ENCODE measurements at regions not wholly inside any gene's neighbourhood (a gene's known extent, or its start where the extent isn't known, plus 50 kb on each side); places are given as distances from the start of the nearest gene placed in this dataset.

- H3K4me3 ChIP-seq (ENCODE audit: insufficient read depth, low read depth, low read length): no peak overlapping the region
- H3K27me3 ChIP-seq (ENCODE audit: control insufficient read depth, insufficient read depth, low read length): no peaks in the 10 kb centered on the region
- H3K36me3 ChIP-seq (replicated peaks; ENCODE audit: control insufficient read depth, insufficient read depth, low read length): no peaks in the 10 kb centered on the region
- DNase-seq: no peak
These were observed 74.4 kb upstream of the SYT1 start for GRCh38 chr12:78790148-78790547.

- Histone ChIP-seq H3K36me3 (replicated peaks; ENCODE audit: control insufficient read depth, insufficient read depth, low read length) (no peaks in the 10 kb centered on the region), H3K4me3 (ENCODE audit: insufficient read depth, low read depth, low read length) (no peak overlapping the region), H3K27me3 (ENCODE audit: control insufficient read depth, insufficient read depth, low read length) (no peaks in the 10 kb centered on the region)
- no peak for DNase-seq
These were observed 72.4 kb upstream of the SYT1 start for GRCh38 chr12:78792052-78792698.

GRCh38 chr12:78793491-78793890, 71.1 kb upstream of the SYT1 start:
- no peak overlapping the region for H3K4me3 ChIP-seq (ENCODE audit: insufficient read depth, low read depth, low read length)
- no peaks in the 10 kb centered on the region for H3K36me3 ChIP-seq (replicated peaks; ENCODE audit: control insufficient read depth, insufficient read depth, low read length)
- no peaks in the 10 kb centered on the region for H3K27me3 ChIP-seq (ENCODE audit: control insufficient read depth, insufficient read depth, low read length)
- no peak for DNase-seq

GRCh38 chr12:78793982-78794381, 70.6 kb upstream of the SYT1 start:
- no peak for DNase-seq
- Histone ChIP-seq H3K36me3 (replicated peaks; ENCODE audit: control insufficient read depth, insufficient read depth, low read length) (no peaks in the 10 kb centered on the region), H3K27me3 (ENCODE audit: control insufficient read depth, insufficient read depth, low read length) (no peaks in the 10 kb centered on the region), H3K4me3 (ENCODE audit: insufficient read depth, low read depth, low read length) (no peak overlapping the region)

GRCh38 chr12:78795934-78796445, 68.6 kb upstream of the SYT1 start:
- Histone ChIP-seq H3K36me3 (replicated peaks; ENCODE audit: control insufficient read depth, insufficient read depth, low read length) (no peaks in the 10 kb centered on the region), H3K27me3 (ENCODE audit: control insufficient read depth, insufficient read depth, low read length) (no peaks in the 10 kb centered on the region), H3K4me3 (ENCODE audit: insufficient read depth, low read depth, low read length) (no peak overlapping the region)
- DNase-seq: no peak

- H3K27me3 ChIP-seq (ENCODE audit: control insufficient read depth, insufficient read depth, low read length): no peaks in the 10 kb centered on the region
- no peak for DNase-seq
- no peak overlapping the region for H3K4me3 ChIP-seq (ENCODE audit: insufficient read depth, low read depth, low read length)
- H3K36me3 ChIP-seq (replicated peaks; ENCODE audit: control insufficient read depth, insufficient read depth, low read length): no peaks in the 10 kb centered on the region
These were observed 67.2 kb upstream of the SYT1 start for GRCh38 chr12:78797196-78797931.

GRCh38 chr12:78799649-78800048, 64.9 kb upstream of the SYT1 start:
- H3K4me3 ChIP-seq (ENCODE audit: insufficient read depth, low read depth, low read length): no peak overlapping the region
- DNase-seq: no peak
- no peaks in the 10 kb centered on the region for H3K36me3 ChIP-seq (replicated peaks; ENCODE audit: control insufficient read depth, insufficient read depth, low read length)
- no peaks in the 10 kb centered on the region for H3K27me3 ChIP-seq (ENCODE audit: control insufficient read depth, insufficient read depth, low read length)

- Histone ChIP-seq H3K36me3 (replicated peaks; ENCODE audit: control insufficient read depth, insufficient read depth, low read length) (no peaks in the 10 kb centered on the region), H3K4me3 (ENCODE audit: insufficient read depth, low read depth, low read length) (no peak overlapping the region), H3K27me3 (ENCODE audit: control insufficient read depth, insufficient read depth, low read length) (no peaks in the 10 kb centered on the region)
- no peak for DNase-seq
These were observed 62.0 kb upstream of the SYT1 start for GRCh38 chr12:78802593-78802992.

- H3K4me3 ChIP-seq (ENCODE audit: insufficient read depth, low read depth, low read length): no peak overlapping the region
- no peak for DNase-seq
- no peaks in the 10 kb centered on the region for H3K27me3 ChIP-seq (ENCODE audit: control insufficient read depth, insufficient read depth, low read length)
- H3K36me3 ChIP-seq (replicated peaks; ENCODE audit: control insufficient read depth, insufficient read depth, low read length): no peaks in the 10 kb centered on the region
These were observed 60.3 kb upstream of the SYT1 start for GRCh38 chr12:78804262-78804661.
